RWPE1 (cell line): ENCODE measurements at regions not wholly inside any gene's neighbourhood (a gene's known extent, or its start where the extent isn't known, plus 50 kb on each side); places are given as distances from the start of the nearest gene placed in this dataset.

ENCODE experiments used
- CTCF ChIA-PET: fragments of 350-600 bp; sonication (Branson Sonifier 250); formaldehyde crosslinking; extraction: SDS; loops from one replicate; lab custom pipeline; 2021; lab: Yijun Ruan, JAX
- POLR2A ChIA-PET: fragments of 400-600 bp; formaldehyde crosslinking; extraction: SDS; loops from one replicate; lab custom pipeline; 2020; ENCODE audit warnings: antibody characterized with exemption; ENCODE audit not compliant: low non-redundant PET; lab: Yijun Ruan, JAX
- DNase-seq: peaks from one replicate; pipeline ENCODE4 v3.0.0; 2012; ENCODE audit warnings: low spot score
- H3K27ac ChIP-seq: fragments of 450-650 bp; 2 replicates; pipeline ENCODE4 v1.5.1; 2017
- CTCF ChIP-seq: fragments of 450-650 bp; conservative IDR thresholded peaks from 2 replicates; pipeline ENCODE4 v1.5.1; 2017; ENCODE audit warnings: low read depth, mild to moderate bottlenecking

- no peak for DNase-seq
- ChIA-PET POLR2A (no interaction called here), CTCF (interaction anchor here (0.5 kb wide), 1 partner anchor 116 kb away, joined by 3 read pairs; no protein-coding TSS in a partner anchor)
- H3K27ac ChIP-seq, result no peak overlapping the region
- TF ChIP-seq CTCF, result no peak
These were observed 311.9 kb upstream of the PIK3R1 start for GRCh38 chr5:67903656-67904055.

GRCh38 chr5:67903121-67903520 lies 312.4 kb upstream of the PIK3R1 start:
- POLR2A ChIA-PET, result no interaction called here
- no peak overlapping the region for H3K27ac ChIP-seq
- CTCF ChIA-PET, result no interaction called here
- no peak for TF ChIP-seq CTCF
- DNase-seq, result no peak

- no peak for DNase-seq
- ChIA-PET CTCF (interaction anchor here (0.7 kb wide), 1 partner anchor 609 kb away, joined by 3 read pairs; no protein-coding TSS in a partner anchor), POLR2A (no interaction called here)
- no peak for TF ChIP-seq CTCF
- H3K27ac ChIP-seq, result no peak overlapping the region
These were observed 313.1 kb upstream of the PIK3R1 start for GRCh38 chr5:67902497-67902830.

GRCh38 chr5:67901814-67902496 lies 313.6 kb upstream of the PIK3R1 start:
- ChIA-PET POLR2A (no interaction called here), CTCF (interaction anchor here (0.7 kb wide), 1 partner anchor 608 kb away, joined by 3 read pairs; no protein-coding TSS in a partner anchor)
- no peak for TF ChIP-seq CTCF
- DNase-seq, result no peak
- H3K27ac ChIP-seq, result no peak overlapping the region

GRCh38 chr5:67900514-67900913 lies 315.0 kb upstream of the PIK3R1 start:
- TF ChIP-seq CTCF, result no peak
- no peak for DNase-seq
- no peak overlapping the region for H3K27ac ChIP-seq
- ChIA-PET CTCF (no interaction called here), POLR2A (no interaction called here)

GRCh38 chr5:67897980-67898379 lies 317.6 kb upstream of the PIK3R1 start:
- TF ChIP-seq CTCF, result no peak
- peak; percentile 38 for DNase-seq
- ChIA-PET CTCF (interaction anchor here (0.5 kb wide), 1 partner anchor 184 kb away, joined by 4 read pairs; no protein-coding TSS in a partner anchor), POLR2A (no interaction called here)
- no peak overlapping the region for H3K27ac ChIP-seq
